Activated T-helper 17 cell treated with anti-CD3 and anti-CD28 coated beads, Interleukin-2, amount 50 U/mL, for 72 hours (primary cell): ENCODE measurements at regions not wholly inside any gene's neighbourhood (a gene's known extent, or its start where the extent isn't known, plus 50 kb on each side); places are given as distances from the start of the nearest gene placed in this dataset.
"Not testable (repeated sequence)": the region's sequence is repeated elsewhere in the genome, so short reads cannot be mapped to it uniquely, and the experiment has no call there.

ENCODE experiments used
- ATAC-seq: fragments of 150-1000 bp; cut with Tn5 transposase; replicated peaks from 2 replicates; pipeline ENCODE4 v1.10.0; 2021; ENCODE audit warnings: mild to moderate bottlenecking, moderate library complexity
- H3K27ac Mint-ChIP-seq: one replicate; pipeline ENCODE4 v1.8.0; 2022; ENCODE audit warnings: mixed read lengths
- H3K27me3 Mint-ChIP-seq: one replicate; pipeline ENCODE4 v1.8.0; 2022; ENCODE audit warnings: mixed read lengths
- H3K36me3 Mint-ChIP-seq: one replicate; pipeline ENCODE4 v1.8.0; 2022; ENCODE audit warnings: low read depth, mild to moderate bottlenecking, mixed read lengths
- H3K4me1 Mint-ChIP-seq: one replicate; pipeline ENCODE4 v1.8.0; 2022; ENCODE audit warnings: mixed read lengths
- H3K4me3 Mint-ChIP-seq: one replicate; pipeline ENCODE4 v1.8.0; 2022; ENCODE audit warnings: mild to moderate bottlenecking, mixed read lengths
- H3K9me3 Mint-ChIP-seq: one replicate; pipeline ENCODE4 v1.8.0; 2022; ENCODE audit warnings: mixed read lengths

- H3K27me3 Mint-ChIP-seq, H3K4me1 Mint-ChIP-seq, H3K9me3 Mint-ChIP-seq, ATAC-seq, H3K4me3 Mint-ChIP-seq, H3K27ac Mint-ChIP-seq, H3K36me3 Mint-ChIP-seq: not testable (repeated sequence)
These were observed 1347.6 kb downstream of the RPIA start for GRCh38 chr2:90039093-90039492.

GRCh38 chr2:90047776-90048175 is 1356.3 kb downstream of the RPIA start:
- H3K36me3 Mint-ChIP-seq, H3K27ac Mint-ChIP-seq, ATAC-seq, H3K4me3 Mint-ChIP-seq, H3K27me3 Mint-ChIP-seq, H3K4me1 Mint-ChIP-seq, H3K9me3 Mint-ChIP-seq: not testable (repeated sequence)

GRCh38 chr2:90052113-90052631 is 1360.7 kb downstream of the RPIA start:
- not testable (repeated sequence) for H3K27ac Mint-ChIP-seq, ATAC-seq, H3K27me3 Mint-ChIP-seq, H3K36me3 Mint-ChIP-seq, H3K4me3 Mint-ChIP-seq, H3K4me1 Mint-ChIP-seq, H3K9me3 Mint-ChIP-seq

GRCh38 chr2:90069290-90069894 is 1377.9 kb downstream of the RPIA start:
- no peaks in the 10 kb centered on the region for H3K27me3 Mint-ChIP-seq
- no peaks in the 10 kb centered on the region for H3K36me3 Mint-ChIP-seq
- ATAC-seq, result no peak
- peaks cover 4% of the 10 kb centered on the region for H3K9me3 Mint-ChIP-seq
- H3K27ac Mint-ChIP-seq, result no peak overlapping the region
- no peak overlapping the region for H3K4me3 Mint-ChIP-seq
- no peaks in the 10 kb centered on the region for H3K4me1 Mint-ChIP-seq

- no peak for ATAC-seq
- peaks cover 7% of the 10 kb centered on the region for H3K9me3 Mint-ChIP-seq
- no peaks in the 10 kb centered on the region for H3K4me1 Mint-ChIP-seq
- H3K27ac Mint-ChIP-seq, result no peak overlapping the region
- H3K36me3 Mint-ChIP-seq, result no peaks in the 10 kb centered on the region
- no peaks in the 10 kb centered on the region for H3K27me3 Mint-ChIP-seq
- H3K4me3 Mint-ChIP-seq, result no peak overlapping the region
These were observed 1384.8 kb downstream of the RPIA start for GRCh38 chr2:90076311-90076710.

- H3K4me1 Mint-ChIP-seq, result no peaks in the 10 kb centered on the region
- no peak overlapping the region for H3K4me3 Mint-ChIP-seq
- ATAC-seq, result no peak
- no peaks in the 10 kb centered on the region for H3K36me3 Mint-ChIP-seq
- no peak overlapping the region for H3K27ac Mint-ChIP-seq
- no peaks in the 10 kb centered on the region for H3K27me3 Mint-ChIP-seq
- peaks cover 7% of the 10 kb centered on the region for H3K9me3 Mint-ChIP-seq
These were observed 1386.5 kb downstream of the RPIA start for GRCh38 chr2:90077948-90078347.

- no peak overlapping the region for H3K4me3 Mint-ChIP-seq
- H3K4me1 Mint-ChIP-seq, result no peaks in the 10 kb centered on the region
- H3K27ac Mint-ChIP-seq, result no peak overlapping the region
- no peaks in the 10 kb centered on the region for H3K27me3 Mint-ChIP-seq
- no peaks in the 10 kb centered on the region for H3K36me3 Mint-ChIP-seq
- ATAC-seq, result no peak
- H3K9me3 Mint-ChIP-seq, result peaks cover 7% of the 10 kb centered on the region
These were observed 1387.9 kb downstream of the RPIA start for GRCh38 chr2:90079374-90079773.

- ATAC-seq, H3K4me3 Mint-ChIP-seq, H3K36me3 Mint-ChIP-seq, H3K27ac Mint-ChIP-seq, H3K4me1 Mint-ChIP-seq, H3K9me3 Mint-ChIP-seq, H3K27me3 Mint-ChIP-seq: not testable (repeated sequence)
These were observed 1396.3 kb downstream of the RPIA start for GRCh38 chr2:90087792-90088191.

- H3K27me3 Mint-ChIP-seq, H3K27ac Mint-ChIP-seq, H3K4me3 Mint-ChIP-seq, H3K4me1 Mint-ChIP-seq, H3K9me3 Mint-ChIP-seq, ATAC-seq, H3K36me3 Mint-ChIP-seq: not testable (repeated sequence)
These were observed 1402.2 kb downstream of the RPIA start for GRCh38 chr2:90093571-90094270.

- ATAC-seq, H3K4me1 Mint-ChIP-seq, H3K9me3 Mint-ChIP-seq, H3K4me3 Mint-ChIP-seq, H3K27me3 Mint-ChIP-seq, H3K36me3 Mint-ChIP-seq, H3K27ac Mint-ChIP-seq: not testable (repeated sequence)
These were observed 1406.1 kb downstream of the RPIA start for GRCh38 chr2:90097617-90098016.

- H3K4me1 Mint-ChIP-seq, H3K27me3 Mint-ChIP-seq, H3K4me3 Mint-ChIP-seq, ATAC-seq, H3K9me3 Mint-ChIP-seq, H3K36me3 Mint-ChIP-seq, H3K27ac Mint-ChIP-seq: not testable (repeated sequence)
These were observed 1413.7 kb downstream of the RPIA start for GRCh38 chr2:90105142-90105541.

GRCh38 chr2:90123409-90123808 is 1431.9 kb downstream of the RPIA start:
- H3K9me3 Mint-ChIP-seq, H3K27ac Mint-ChIP-seq, H3K36me3 Mint-ChIP-seq, H3K4me1 Mint-ChIP-seq, H3K27me3 Mint-ChIP-seq, H3K4me3 Mint-ChIP-seq, ATAC-seq: not testable (repeated sequence)

GRCh38 chr2:90139046-90139445 is 1447.6 kb downstream of the RPIA start:
- ATAC-seq, H3K4me3 Mint-ChIP-seq, H3K27ac Mint-ChIP-seq, H3K9me3 Mint-ChIP-seq, H3K36me3 Mint-ChIP-seq, H3K27me3 Mint-ChIP-seq, H3K4me1 Mint-ChIP-seq: not testable (repeated sequence)

- H3K4me3 Mint-ChIP-seq, H3K4me1 Mint-ChIP-seq, H3K27me3 Mint-ChIP-seq, H3K36me3 Mint-ChIP-seq, H3K9me3 Mint-ChIP-seq, ATAC-seq, H3K27ac Mint-ChIP-seq: not testable (repeated sequence)
These were observed 1450.1 kb downstream of the RPIA start for GRCh38 chr2:90141558-90141957.

- H3K27me3 Mint-ChIP-seq, H3K27ac Mint-ChIP-seq, H3K9me3 Mint-ChIP-seq, H3K36me3 Mint-ChIP-seq, ATAC-seq, H3K4me3 Mint-ChIP-seq, H3K4me1 Mint-ChIP-seq: not testable (repeated sequence)
These were observed 1460.3 kb downstream of the RPIA start for GRCh38 chr2:90151805-90152204.
